GM18520 (cell line): ENCODE measurements at regions not wholly inside any gene's neighbourhood (a gene's known extent, or its start where the extent isn't known, plus 50 kb on each side); places are given as distances from the start of the nearest gene placed in this dataset.

ENCODE experiments used
- ATAC-seq: cut with Tn5 transposase; IDR thresholded peaks from one replicate; pipeline ENCODE4 v1.9.1; 2021; ENCODE audit not compliant: unreplicated experiment

DNA sequence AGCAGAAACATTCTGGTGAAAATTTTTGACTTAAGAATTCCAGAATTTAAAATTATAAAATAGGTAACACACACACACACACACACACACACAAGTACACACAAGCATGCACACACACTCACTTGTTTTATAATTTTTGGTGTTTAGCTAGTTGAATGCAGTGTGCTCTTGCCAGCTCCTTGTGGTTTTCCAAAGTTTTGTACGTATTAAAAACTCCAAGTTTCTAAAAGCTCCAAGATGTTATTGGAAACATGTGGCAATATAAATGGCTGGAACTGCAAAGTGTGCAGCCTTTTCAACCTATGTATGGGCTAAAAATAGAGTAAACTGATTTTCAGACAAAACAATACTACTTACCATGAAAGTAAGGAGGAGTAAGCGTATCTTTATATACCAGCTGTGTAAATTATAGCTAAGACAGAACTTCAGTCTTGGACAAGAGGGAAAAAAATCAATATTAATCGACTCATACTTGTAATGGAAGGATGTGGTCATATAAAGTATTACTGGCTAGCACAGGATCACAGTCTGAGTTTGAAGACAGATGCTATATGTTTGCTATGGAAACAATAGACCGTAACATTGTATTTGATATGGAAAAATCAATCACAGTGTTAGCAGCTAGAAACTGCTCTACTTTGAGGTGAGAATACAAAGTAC is 727.1 kb upstream of the GRAMD2B start:
- no peak for ATAC-seq

DNA sequence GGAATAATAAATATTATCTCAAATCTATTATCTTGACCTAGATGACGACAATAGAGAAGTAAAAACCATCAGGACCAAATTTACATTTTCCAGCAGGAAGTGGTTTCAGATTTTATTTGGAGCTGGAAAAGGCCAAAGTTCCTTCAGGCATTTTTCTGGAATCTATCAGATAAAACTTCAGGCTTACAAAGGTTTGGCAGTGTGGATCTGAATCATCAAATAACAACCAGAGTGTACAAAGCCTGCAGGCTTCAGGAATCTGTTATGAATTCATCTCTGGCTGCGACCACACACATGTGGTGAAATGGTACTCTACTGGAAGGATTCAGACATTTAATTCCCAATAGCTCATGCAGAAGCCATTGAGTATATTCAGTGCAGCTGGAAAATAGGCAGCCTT is 726.4 kb upstream of the GRAMD2B start:
- no peak for ATAC-seq

DNA sequence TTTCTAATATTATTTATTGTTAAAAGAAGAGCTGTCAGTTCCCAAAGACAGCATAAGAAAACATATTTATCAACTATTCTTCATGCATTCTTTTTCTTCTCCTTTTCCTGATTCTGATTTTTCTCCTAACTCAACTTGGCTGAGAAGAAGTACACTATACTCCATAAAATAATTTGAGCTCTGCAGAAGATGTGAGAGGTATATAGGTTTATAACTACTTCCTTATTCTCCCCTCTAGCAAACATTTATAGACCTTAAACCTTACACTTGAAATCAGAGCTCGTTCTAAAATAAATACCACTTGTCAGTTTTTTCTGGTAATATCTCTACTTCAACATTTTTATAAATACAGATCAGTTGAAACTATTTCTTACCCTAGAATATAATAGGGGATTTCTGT is 724.8 kb upstream of the GRAMD2B start:
- no peak for ATAC-seq

DNA sequence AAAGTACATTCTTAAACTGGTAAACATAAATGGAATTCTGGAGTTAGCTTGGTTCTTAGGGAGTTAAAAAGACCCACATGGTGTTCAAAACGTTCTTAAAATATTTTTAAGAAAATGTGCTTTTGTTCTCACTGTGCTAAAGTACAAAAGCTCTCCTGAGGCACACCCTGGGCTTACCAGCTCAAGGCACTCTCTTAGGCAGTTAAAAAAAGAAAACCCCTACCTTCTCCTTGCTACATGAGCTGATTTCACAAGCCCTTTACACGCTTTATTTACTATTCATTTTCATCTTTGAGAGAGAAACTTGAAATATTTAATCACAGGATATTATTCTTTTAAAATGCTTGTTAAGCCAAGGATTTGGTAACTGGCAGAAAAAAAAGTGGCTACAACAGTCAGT is 723.3 kb upstream of the GRAMD2B start:
- ATAC-seq = no peak

DNA sequence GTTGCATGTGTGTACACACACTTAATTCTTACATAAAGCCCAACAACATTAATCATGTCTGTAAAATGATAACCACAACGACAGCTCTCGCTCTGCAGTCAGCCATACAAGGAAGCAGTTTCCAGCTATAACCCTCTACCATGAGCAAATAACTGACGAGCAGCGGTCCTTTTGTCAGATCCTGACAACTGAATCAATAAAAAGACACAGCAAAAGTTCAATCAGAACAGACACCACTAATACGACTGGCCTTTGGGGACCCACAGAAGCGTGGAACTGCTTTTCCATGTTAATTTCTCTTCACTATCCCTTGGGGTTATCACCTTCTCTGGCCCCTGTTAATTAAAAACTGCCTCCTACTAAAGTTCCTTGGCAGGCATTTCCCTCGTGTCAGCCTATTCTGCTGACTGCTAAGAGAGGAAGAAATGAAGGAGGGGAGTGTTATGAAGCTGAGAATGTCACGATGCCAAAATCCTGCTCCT is 722.8 kb upstream of the GRAMD2B start:
- no peak for ATAC-seq

DNA sequence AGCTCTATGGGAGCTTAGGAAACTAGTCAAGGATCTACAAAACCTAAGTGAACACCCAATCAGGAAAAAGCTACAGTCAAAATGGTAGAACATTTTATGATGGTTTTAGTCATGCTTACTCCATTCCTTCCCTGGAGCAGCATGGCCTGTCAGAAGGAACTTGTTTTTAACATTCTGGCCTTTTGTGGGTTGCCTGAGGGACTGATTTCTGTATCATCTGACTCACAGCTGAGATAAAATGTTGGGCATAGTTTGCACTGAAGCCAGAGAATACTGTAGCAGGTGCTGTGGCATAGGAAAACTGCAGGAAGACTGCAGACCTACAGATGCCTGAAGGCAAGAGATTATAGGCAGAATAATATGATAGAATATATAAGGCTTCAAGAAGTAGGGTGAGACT is 719.6 kb upstream of the GRAMD2B start:
- ATAC-seq = no peak

DNA sequence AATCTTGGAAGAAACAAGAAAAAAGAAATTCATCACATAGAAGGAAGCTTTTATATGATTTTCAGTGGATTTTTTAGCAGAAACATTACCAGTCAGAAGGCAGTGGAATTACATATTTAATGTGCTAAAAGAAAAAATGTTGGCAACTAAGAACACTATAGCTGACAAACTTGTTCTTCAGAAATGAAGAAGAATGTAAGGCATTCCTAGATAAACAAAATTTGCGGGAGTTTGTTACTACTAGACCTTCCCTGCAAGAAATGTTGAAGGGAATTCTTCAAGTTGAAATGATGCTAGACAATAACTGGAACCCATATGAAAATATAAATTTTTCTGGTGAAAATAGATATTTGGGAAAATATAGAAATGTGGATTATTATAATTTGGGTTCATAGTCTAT is 718.3 kb upstream of the GRAMD2B start:
- no peak for ATAC-seq

DNA sequence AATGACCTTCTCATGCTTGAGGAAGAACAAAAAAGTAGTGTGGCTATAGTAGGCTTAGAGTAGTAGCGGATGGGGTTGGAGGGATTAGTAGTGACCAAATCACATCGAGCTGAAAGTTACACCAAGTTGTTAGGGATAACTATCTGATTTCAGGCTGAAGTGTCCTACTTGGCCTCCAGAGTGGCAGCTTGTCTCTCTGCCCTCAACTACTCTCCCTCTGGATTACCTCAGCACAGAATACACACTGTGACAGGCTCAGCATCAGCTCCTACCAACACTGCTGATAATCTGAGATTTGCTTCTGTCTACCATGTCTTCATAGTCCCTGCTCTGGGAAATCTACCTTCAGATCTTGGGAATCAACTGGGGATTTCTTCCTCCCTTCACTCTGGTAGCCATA is 714.6 kb upstream of the GRAMD2B start:
- ATAC-seq = no peak

DNA sequence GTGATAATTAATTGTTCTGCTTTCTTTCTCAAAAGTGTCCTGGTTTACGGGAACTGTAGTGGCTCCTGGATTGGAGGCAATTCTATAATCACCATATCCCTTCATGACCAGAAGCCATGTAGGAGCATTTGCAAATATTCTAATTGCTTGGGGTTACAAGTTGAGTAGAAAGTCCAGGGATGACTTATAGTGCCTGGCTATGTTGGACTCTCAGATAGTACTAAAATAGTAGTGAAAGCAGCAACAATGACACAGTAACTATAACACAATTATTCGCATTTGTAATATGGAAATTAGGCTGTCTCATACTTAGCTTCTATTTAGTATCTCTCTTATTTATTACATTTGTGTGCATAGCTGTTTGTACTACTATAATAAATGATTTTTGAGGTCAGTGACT is 712.5 kb upstream of the GRAMD2B start:
- ATAC-seq = no peak

DNA sequence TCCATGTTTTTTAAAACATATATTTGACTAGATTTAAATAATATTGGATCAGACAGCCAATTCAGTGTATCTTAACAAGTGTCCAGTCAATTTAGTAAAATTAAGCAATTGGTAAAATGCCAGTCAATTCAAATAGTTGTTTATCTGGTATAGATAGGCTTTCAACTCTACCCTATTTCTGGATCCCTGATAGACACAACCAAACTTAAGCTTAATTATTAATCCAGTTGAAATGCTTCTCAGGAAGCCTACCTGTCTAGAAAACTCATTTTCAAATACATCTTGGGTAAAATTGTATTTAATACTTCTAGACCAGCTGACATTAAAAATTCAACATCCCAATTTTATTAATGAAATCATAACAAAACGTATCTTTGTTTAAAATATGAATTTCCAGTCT is 710.8 kb upstream of the GRAMD2B start:
- no peak for ATAC-seq

DNA sequence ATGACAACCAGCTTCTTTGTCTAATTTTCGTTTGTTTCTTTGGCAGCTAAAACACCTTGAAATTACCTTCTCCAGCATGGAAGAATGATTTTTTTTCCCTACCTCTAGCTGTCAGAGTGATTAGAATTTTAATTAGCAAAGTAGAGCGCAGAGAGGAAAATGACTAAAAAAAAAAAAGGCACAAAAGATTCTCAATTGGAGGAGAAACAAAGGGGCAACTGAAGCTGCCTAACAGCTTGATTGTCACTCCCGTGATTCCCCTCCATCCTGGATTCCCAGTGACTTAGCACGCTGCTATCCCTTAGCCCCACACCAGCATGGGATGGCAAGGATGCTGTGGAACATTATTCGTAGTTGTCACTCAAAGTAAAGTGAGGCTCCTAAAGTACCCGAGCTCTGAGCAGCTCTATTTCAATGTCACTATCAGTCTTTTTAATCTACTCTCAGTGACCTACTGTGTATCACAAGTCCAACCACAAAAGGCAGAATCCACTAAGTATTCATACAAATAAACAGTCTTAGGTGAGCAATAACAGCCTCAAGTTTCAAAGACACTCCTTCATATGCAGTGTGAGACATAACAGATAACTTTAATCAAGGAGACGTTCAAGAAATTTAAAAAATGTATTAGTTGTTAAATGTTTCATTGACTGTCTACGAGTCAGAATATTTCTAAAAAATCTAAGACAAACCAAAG is 710.0 kb upstream of the GRAMD2B start:
- ATAC-seq = no peak

DNA sequence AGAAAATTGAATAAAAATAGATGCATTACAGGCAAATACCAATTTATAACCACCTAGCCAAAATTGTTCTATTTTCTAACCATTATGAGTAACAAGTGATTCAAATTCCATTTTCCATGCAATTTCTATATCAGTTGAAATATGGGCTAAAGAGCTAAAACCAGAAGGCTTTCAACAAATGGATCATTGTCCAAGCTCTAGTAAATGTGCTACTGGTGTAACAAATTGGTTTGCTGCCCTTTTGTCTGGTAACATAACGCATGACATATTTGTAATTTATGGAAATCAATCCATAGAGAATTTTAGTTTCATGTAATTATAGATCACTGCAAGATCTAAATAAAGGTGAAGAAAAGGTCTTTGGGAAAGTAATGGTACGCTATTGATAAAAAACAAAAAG is 708.0 kb upstream of the GRAMD2B start:
- no peak for ATAC-seq

DNA sequence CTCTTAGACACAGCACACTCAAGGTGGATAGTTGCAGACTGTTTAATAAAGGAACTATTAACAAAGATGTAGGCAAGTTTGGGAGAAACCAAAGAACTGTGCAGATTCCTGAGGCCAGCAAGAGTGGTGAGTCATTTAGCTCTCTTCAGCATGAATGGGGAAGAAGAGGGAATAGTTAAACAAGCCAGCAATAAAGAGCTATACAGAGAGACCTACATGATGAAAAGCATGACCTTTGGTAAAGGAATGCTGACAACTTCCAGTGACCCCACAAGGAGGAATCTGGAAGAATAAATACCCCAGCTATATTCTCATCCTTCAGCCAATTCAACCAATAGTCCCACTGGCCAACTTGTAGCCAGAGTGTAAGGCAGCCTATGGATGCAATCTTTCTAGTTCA is 706.0 kb upstream of the GRAMD2B start:
- ATAC-seq = no peak

DNA sequence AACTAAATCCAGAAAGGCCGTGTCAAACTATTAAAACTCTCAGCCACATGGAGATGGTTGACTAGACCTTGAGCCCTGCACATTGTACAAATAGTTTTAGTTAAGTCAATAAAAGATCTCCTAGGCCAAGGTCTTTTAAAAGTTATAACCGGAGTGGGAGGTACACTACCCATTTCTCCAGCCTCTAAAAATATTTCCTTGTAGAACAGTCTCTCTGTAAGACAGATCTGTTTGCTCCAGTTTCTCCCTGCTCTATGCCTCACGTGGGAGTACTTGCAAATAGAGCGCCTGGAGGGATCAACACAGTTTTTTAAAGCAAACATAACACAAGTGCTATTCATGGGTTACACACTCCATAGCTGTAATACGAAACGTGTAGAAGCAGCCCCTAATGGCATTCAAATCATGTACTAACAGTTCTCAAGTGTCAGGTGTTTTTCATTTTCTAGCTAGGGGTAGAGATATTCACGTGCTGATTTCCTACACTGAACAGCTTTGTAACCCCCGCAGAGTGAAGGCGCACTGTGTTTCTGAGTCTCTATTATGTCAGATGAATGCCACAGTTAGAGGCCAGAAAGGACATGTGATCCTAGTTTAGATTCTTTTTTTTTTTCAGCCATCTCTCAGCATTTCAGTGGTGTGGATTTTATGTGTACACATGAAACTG is 703.4 kb upstream of the GRAMD2B start:
- ATAC-seq = no peak

DNA sequence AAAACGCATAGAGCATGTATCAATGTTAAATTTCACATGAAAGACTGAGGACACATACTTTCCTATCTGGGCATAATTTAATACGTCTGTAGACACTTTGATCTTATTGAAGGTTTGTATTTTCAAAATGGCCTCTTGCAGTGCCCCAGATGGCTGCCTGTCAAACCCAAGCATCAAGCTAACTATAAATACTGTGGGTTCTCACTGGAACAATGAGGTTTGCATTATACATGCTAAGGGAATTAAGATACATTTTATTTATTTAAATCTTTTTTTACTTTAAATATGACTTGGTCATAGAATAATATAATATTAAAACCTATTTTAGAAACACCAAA is 702.9 kb upstream of the GRAMD2B start:
- ATAC-seq = no peak

DNA sequence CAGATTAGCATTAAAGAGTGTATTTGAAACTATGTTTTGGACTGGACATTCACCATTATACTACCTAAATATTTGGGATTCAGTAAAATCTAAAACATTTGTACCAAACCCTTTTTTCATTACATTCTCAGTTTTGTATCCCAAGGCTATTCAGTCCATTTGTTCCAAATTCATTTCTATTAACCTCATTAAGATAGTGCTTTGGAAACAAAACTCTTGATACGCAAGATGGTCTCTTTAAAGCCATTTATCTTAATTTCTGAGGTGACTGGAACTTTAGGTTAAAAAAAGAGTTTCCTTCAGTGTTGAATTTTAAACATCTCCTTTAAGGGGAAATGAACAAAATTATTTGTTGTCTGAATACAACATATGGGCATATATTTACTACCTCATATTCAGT is 702.5 kb upstream of the GRAMD2B start:
- ATAC-seq = no peak

DNA sequence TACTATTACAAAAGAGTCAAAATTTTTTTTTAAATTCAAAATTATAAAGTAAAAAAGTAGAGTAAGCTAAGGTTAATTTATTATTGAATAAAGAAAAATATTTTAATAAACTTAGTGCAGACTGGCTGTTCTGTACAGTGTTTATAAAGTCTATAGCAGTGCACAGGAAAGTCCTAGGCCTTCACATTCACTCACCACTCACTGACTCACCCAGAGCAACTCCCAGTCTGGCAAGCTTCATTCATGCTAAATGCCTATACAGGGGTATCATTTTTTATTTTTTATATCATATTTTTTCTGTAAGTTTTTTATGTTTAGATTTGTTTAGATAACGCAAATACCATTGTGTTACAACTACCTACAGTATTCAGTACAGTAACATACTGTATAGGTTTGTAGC is 700.7 kb upstream of the GRAMD2B start:
- no peak for ATAC-seq

DNA sequence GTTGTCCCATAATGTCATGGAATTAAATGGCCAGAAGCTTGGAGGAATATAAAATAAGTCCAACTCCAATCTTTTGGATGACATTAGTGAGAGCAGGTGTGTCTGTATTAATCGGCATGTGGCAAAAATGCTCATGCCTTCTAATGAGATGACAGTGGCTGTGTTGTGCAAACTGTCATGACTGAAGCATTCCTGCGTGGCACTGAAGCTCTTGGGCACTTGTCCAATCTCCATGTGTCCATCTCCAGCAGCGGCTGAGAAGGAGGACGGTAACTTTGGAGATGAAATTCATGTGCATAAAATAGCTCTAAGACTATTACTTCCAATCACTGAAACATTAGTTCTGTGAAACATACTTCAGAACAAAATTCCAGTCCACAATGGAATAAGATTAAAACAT is 697.5 kb upstream of the GRAMD2B start:
- no peak for ATAC-seq

DNA sequence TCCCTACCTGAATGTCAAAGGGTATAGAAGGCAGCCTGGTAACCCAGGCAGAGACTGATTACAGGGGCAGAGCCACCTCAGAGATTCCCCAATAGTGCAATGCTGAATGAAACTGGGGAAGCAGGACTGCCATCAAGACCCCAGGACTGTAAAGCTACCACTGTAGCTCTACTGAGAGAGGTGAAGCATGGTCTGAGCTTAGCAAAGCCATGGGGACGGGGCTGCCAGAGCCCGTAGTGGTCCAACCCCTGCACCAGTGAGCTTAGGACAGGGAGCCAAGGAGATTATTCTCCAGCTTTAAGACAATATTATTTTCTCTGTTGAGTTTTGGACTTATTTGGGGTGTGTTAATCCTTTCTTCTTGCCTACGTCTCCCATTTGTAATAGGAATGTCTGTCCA is 679.3 kb upstream of the GRAMD2B start:
- ATAC-seq = no peak

DNA sequence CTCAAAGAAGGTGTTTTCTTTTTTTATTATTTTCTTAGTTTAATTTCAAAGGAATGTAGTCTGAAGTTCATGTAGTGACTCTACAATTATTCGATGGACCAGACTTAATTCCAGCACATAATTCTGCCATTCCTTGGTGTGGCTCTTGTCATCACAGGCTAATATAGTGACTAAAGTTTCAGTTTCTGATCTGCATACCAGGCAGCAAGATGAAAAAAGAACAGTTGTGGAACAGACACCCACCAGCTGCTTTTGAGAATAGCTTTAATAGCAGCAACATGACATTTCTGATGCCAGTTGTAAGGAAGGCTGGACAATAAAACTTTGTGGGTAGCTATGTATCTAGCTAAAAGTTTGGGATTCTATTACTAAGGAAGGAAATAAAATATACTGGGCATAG is 676.3 kb upstream of the GRAMD2B start:
- no peak for ATAC-seq

DNA sequence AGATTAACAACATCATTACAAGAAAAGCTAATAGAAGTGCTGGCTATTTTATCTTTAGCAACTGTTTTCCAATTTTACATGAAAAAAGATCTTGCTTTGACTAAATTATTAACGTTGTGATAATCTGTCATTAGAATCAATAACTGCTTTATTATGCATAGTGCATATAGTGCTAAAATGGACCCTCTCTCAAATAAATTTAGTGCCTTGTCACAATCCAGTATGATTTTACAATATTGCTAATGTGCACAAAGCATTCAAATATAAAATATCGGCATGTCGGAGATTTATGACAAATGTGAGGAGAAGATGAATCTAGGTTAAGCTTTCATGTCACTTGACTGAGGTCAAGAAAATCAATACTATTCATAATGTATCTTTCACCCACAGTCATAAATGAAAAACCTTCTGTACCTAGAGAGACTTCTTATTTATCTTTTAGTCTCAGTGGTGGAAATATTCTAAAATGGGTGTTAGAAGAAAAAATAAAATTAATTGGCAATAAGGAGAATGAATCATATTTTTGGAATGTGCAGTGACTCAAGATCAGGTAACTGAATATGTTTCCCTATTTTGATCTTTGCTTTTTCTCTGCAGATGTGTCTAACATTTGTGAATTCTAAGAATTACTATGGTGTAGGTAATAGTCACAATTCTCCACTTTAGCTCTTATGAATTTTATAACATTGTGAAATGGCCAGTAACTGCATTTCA is 672.9 kb upstream of the GRAMD2B start:
- no peak for ATAC-seq

DNA sequence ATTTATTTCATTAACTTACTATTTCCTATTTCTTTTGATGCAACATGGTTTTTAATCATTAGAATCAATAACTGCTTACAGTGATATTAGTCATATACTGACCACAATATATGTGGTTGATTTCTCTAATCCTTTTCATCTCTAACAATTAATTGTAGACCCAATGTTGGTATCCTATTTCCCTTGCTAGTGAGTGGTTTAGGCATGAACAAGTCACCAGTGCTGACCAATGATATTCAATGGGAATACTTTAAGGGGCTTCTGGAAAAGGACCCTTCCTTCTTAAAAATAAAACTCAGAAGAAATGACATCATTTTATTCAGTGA is 672.4 kb upstream of the GRAMD2B start:
- ATAC-seq = no peak
